ENCODE measurements at regions not wholly inside any gene's neighbourhood (a gene's known extent, or its start where the extent isn't known, plus 50 kb on each side); places are given as distances from the start of the nearest gene placed in this dataset.

DNA sequence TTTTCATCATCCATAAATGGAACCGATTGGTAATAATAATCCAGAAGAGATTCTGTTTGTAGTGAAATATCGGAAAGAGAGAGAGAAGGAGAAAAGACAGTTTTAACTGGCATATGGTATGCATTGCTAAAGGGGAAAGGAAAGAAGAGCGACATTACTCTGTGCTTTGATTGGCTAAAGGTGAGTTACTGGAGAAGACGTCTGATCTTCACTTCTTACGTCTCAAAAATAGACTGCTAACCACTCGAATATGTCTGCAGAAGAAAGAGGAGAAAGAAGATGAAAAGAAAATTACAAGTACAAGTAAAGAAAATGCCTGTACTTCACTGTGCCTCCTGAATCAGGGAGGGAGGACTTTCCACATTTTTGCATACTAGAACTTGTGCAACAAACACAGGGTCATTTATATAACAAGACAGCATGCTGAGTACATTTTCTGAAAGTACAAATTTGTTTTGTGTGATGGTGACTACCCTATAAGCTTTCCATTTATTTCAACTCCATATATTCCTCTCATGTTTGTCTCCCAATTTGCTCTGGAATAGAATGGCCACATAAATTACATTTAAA, 787.2 kb downstream of the RNF144A start:
- Histone ChIP-seq H3K36me3 (ENCODE audit: control insufficient read depth, insufficient read depth, low read length) (no peaks in the 10 kb centered on the region), H3K4me3 (replicated peaks; ENCODE audit: low read depth, low read length) (no peak overlapping the region), H3K27me3 (replicated peaks; ENCODE audit: control insufficient read depth, insufficient read depth, low read length) (no peaks in the 10 kb centered on the region)
- DNase-seq (ENCODE audit: extremely low read depth, insufficient read length), result no peak
- TF ChIP-seq, protein P1, sequence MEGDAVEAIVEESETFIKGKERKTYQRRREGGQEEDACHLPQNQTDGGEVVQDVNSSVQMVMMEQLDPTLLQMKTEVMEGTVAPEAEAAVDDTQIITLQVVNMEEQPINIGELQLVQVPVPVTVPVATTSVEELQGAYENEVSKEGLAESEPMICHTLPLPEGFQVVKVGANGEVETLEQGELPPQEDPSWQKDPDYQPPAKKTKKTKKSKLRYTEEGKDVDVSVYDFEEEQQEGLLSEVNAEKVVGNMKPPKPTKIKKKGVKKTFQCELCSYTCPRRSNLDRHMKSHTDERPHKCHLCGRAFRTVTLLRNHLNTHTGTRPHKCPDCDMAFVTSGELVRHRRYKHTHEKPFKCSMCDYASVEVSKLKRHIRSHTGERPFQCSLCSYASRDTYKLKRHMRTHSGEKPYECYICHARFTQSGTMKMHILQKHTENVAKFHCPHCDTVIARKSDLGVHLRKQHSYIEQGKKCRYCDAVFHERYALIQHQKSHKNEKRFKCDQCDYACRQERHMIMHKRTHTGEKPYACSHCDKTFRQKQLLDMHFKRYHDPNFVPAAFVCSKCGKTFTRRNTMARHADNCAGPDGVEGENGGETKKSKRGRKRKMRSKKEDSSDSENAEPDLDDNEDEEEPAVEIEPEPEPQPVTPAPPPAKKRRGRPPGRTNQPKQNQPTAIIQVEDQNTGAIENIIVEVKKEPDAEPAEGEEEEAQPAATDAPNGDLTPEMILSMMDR (IDR thresholded peaks at IDR 0.05; ENCODE audit: insufficient read depth, low read length, poor library complexity, severe bottlenecking), result no peak

DNA sequence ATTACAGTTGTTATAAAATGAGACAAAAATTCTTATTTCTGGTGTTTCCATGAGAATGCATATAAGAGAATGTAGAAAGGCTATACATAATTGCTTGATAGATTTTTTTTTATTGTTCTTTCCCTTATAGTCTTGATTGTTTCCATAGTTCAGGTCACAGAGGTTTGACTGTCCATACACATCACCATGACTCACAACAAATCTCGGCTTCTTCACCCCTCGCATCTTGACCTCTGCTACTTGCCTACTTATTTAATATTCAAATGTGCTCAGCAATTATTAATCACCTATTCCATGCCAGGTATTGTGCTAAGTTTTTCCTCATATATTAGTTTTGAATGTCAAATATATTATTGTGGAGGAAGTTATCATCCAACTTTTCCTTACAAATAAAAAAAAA, 789.6 kb downstream of the RNF144A start:
- H3K4me3 ChIP-seq (replicated peaks; ENCODE audit: low read depth, low read length), result no peak overlapping the region
- no peaks in the 10 kb centered on the region for H3K27me3 ChIP-seq (replicated peaks; ENCODE audit: control insufficient read depth, insufficient read depth, low read length)
- TF ChIP-seq, protein P1 (IDR thresholded peaks at IDR 0.05; ENCODE audit: insufficient read depth, low read length, poor library complexity, severe bottlenecking), result no peak
- no peak for DNase-seq (ENCODE audit: extremely low read depth, insufficient read length)
- no peaks in the 10 kb centered on the region for H3K36me3 ChIP-seq (ENCODE audit: control insufficient read depth, insufficient read depth, low read length)

DNA sequence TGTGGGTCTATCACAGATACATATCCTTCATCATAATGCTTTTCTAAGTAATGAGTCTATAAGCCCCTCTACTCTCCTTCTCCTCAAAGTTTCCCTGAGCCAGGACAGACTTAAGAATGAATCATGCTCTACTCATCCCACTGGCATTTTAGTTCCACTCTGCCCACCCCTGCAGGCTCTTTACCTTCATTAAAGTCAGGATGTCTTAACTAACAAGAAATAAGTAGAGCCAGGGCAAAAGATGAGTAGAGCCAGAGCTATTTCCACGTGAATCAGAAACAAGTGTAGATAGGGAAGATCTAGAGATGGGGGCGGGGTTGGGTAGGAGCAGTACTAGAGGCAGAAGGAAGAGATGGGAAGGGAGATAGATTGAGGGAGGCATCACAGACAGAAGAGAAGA, 790.5 kb downstream of the RNF144A start:
- Histone ChIP-seq H3K4me3 (replicated peaks; ENCODE audit: low read depth, low read length) (no peak overlapping the region), H3K36me3 (ENCODE audit: control insufficient read depth, insufficient read depth, low read length) (no peaks in the 10 kb centered on the region), H3K27me3 (replicated peaks; ENCODE audit: control insufficient read depth, insufficient read depth, low read length) (no peaks in the 10 kb centered on the region)
- TF ChIP-seq, protein P1 (IDR thresholded peaks at IDR 0.05; ENCODE audit: insufficient read depth, low read length, poor library complexity, severe bottlenecking), result no peak
- no peak for DNase-seq (ENCODE audit: extremely low read depth, insufficient read length)

DNA sequence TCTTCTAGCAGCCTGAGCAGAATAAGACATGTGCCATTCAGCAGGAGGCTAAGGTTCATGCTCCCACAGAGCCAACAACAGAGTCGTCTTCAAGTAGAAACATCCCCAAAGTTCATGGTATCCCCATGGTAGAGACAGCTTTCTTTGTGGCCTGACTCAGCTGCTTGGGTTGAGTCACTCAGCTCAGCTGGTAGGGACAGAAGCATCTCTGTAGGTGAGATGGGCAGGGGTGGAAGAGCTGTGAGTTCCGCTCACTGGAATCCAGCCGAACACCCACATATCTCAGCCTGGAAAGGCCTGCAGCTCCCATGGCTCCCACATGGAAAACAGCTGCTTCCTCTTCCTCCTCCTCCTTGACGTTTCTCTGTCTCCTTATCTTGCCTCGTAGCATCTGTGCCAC, 792.7 kb downstream of the RNF144A start:
- TF ChIP-seq, protein P1 (IDR thresholded peaks at IDR 0.05; ENCODE audit: insufficient read depth, low read length, poor library complexity, severe bottlenecking), result no peak
- no peak for DNase-seq (ENCODE audit: extremely low read depth, insufficient read length)
- Histone ChIP-seq H3K27me3 (replicated peaks; ENCODE audit: control insufficient read depth, insufficient read depth, low read length) (no peaks in the 10 kb centered on the region), H3K4me3 (replicated peaks; ENCODE audit: low read depth, low read length) (no peak overlapping the region), H3K36me3 (ENCODE audit: control insufficient read depth, insufficient read depth, low read length) (no peaks in the 10 kb centered on the region)

DNA sequence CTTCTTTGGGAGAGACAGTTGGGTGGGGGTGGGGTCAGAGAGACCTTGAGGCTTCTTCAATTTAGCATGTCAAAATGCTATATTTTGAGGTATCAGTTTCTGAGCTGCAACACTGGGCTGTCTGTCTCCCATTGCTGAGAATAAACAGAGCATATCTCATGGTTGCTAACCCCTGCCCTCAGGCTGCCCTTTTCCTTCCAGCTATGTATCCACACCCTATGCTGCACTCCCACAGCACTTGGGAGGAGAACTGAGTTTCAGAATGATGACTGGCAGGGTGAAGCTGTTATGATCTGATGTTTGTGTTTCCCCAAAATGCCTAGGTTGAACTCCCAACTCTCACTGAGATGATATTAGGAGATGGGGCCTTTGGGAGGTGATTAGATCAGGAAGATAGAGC, 794.0 kb downstream of the RNF144A start:
- TF ChIP-seq, protein P1 (IDR thresholded peaks at IDR 0.05; ENCODE audit: insufficient read depth, low read length, poor library complexity, severe bottlenecking), result no peak
- H3K36me3 ChIP-seq (ENCODE audit: control insufficient read depth, insufficient read depth, low read length), result no peaks in the 10 kb centered on the region
- no peaks in the 10 kb centered on the region for H3K27me3 ChIP-seq (replicated peaks; ENCODE audit: control insufficient read depth, insufficient read depth, low read length)
- DNase-seq (ENCODE audit: extremely low read depth, insufficient read length), result no peak
- no peak overlapping the region for H3K4me3 ChIP-seq (replicated peaks; ENCODE audit: low read depth, low read length)

DNA sequence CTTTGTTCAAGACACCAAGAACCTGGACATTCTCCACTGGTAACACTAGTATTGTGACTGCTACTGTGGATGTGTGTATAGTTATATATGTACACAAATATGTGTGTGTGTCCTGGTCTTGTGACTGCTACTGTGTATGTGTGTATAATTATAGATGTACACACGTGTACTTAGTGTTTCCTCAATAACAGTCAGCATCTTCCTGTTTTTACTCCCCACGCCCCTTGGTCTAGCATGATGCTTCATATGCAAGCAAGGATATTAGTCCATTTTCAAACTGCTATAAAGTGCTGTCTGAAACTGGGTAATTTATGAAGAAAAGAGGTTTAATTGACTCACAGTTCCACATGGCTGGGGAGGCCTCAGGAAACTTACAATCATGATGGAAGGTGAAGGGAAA, 802.7 kb downstream of the RNF144A start:
- TF ChIP-seq, protein P1 (IDR thresholded peaks at IDR 0.05; ENCODE audit: insufficient read depth, low read length, poor library complexity, severe bottlenecking), result no peak
- H3K36me3 ChIP-seq (ENCODE audit: control insufficient read depth, insufficient read depth, low read length), result no peaks in the 10 kb centered on the region
- no peaks in the 10 kb centered on the region for H3K27me3 ChIP-seq (replicated peaks; ENCODE audit: control insufficient read depth, insufficient read depth, low read length)
- H3K4me3 ChIP-seq (replicated peaks; ENCODE audit: low read depth, low read length), result no peak overlapping the region
- DNase-seq (ENCODE audit: extremely low read depth, insufficient read length), result no peak
